ENCODE measurements at regions not wholly inside any gene's neighbourhood (a gene's known extent, or its start where the extent isn't known, plus 50 kb on each side); places are given as distances from the start of the nearest gene placed in this dataset.

GRCh38 chr2:215620528-215620927 is 184.7 kb upstream of the FN1 start:
- no peak for TF ChIP-seq CTCF (IDR thresholded peaks at IDR 0.05; ENCODE audit: low read depth, low read length, missing control alignments)
- no peak for DNase-seq (ENCODE audit: extremely low read depth, low read depth)
- no peak overlapping the region for H3K4me3 ChIP-seq (replicated peaks; ENCODE audit: low read depth, low read length)

GRCh38 chr2:215619989-215620388 is 184.1 kb upstream of the FN1 start:
- DNase-seq (ENCODE audit: extremely low read depth, low read depth): no peak
- TF ChIP-seq CTCF (IDR thresholded peaks at IDR 0.05; ENCODE audit: low read depth, low read length, missing control alignments): no peak
- H3K4me3 ChIP-seq (replicated peaks; ENCODE audit: low read depth, low read length): no peak overlapping the region

GRCh38 chr2:215619022-215619958 is 183.4 kb upstream of the FN1 start:
- peak; percentile 30 for DNase-seq (ENCODE audit: extremely low read depth, low read depth)
- no peak for TF ChIP-seq CTCF (IDR thresholded peaks at IDR 0.05; ENCODE audit: low read depth, low read length, missing control alignments)
- H3K4me3 ChIP-seq (replicated peaks; ENCODE audit: low read depth, low read length): no peak overlapping the region

- no peak for DNase-seq (ENCODE audit: extremely low read depth, low read depth)
- no peak for TF ChIP-seq CTCF (IDR thresholded peaks at IDR 0.05; ENCODE audit: low read depth, low read length, missing control alignments)
- no peak overlapping the region for H3K4me3 ChIP-seq (replicated peaks; ENCODE audit: low read depth, low read length)
Observed at GRCh38 chr2:215618145-215618544, 182.3 kb upstream of the FN1 start.

- H3K4me3 ChIP-seq (replicated peaks; ENCODE audit: low read depth, low read length): no peak overlapping the region
- DNase-seq (ENCODE audit: extremely low read depth, low read depth): no peak
- TF ChIP-seq CTCF (IDR thresholded peaks at IDR 0.05; ENCODE audit: low read depth, low read length, missing control alignments): no peak
Observed at GRCh38 chr2:215617060-215617824, 181.4 kb upstream of the FN1 start.

- no peak overlapping the region for H3K4me3 ChIP-seq (replicated peaks; ENCODE audit: low read depth, low read length)
- no peak for TF ChIP-seq CTCF (IDR thresholded peaks at IDR 0.05; ENCODE audit: low read depth, low read length, missing control alignments)
- no peak for DNase-seq (ENCODE audit: extremely low read depth, low read depth)
Observed at GRCh38 chr2:215615803-215616174, 179.9 kb upstream of the FN1 start.
